MM.1S (cell line): ENCODE measurements at regions not wholly inside any gene's neighbourhood (a gene's known extent, or its start where the extent isn't known, plus 50 kb on each side); places are given as distances from the start of the nearest gene placed in this dataset.

Experiments
- CTCF ChIP-seq: fragments of 300-600 bp; sonication (generic); IDR thresholded peaks from 2 replicates; pipeline ENCODE4 v1.5.1; 2016; ENCODE audit warnings: antibody characterized with exemption, low read length, mixed read lengths
- EZH2 ChIP-seq: fragments of 300-600 bp; sonication (generic); optimal IDR thresholded peaks from 2 replicates; pipeline ENCODE3; 2017; ENCODE audit warnings: low read depth, mild to moderate bottlenecking, antibody characterized with exemption, low read length, mixed read lengths
- EZH2phosphoT487 ChIP-seq: fragments of 300-600 bp; sonication (generic); IDR thresholded peaks from 2 replicates; pipeline ENCODE4 v1.6.1; 2018; ENCODE audit warnings: antibody characterized with exemption, low read length

GRCh38 chr2:177029501-177029900, 183.1 kb upstream of the HNRNPA3 start:
- TF ChIP-seq EZH2 (no peak), CTCF (peak; percentile 27), EZH2phosphoT487 (no peak)
